ENCODE measurements at regions not wholly inside any gene's neighbourhood (a gene's known extent, or its start where the extent isn't known, plus 50 kb on each side); places are given as distances from the start of the nearest gene placed in this dataset.

DNA sequence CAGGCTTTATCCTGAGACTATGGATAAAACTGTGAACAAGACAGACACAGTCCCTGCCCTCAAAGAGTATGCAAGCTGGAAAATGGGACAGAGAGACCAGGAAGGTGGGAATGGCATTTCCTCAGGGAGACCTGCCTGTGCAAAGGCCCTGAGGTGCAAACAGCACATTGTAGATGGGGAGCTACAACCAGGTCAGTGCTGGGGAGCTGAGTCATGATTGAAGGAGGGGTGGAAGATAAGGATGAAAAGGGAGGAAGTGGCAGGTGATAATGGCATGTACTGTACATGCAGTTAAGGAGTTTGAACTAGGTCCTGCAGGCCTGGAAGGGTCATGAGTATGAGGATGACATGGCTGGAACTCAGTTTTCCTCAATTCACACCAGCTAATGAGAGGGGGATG lies 75.5 kb upstream of the BOD1 start:
- no peak for DNase-seq

DNA sequence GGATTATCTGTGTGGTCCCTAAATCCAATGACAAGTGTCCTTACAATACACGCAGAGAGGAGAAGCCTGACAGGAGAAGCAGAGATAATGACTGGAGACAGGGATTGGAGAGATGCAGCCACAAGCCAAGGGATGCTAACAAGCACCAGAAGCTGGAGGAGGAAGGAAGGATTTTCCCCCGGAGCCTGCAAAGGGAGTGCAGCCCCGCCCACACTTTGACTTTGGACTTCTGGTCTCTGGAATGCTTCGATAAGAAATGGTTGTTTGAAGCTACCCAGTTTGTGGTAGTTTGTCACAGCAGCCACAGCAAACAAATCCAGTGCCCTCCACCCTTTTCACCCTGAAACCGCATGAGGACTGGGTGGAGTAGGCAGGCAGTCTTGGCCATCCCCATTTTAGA lies 77.2 kb upstream of the BOD1 start:
- no peak for DNase-seq

DNA sequence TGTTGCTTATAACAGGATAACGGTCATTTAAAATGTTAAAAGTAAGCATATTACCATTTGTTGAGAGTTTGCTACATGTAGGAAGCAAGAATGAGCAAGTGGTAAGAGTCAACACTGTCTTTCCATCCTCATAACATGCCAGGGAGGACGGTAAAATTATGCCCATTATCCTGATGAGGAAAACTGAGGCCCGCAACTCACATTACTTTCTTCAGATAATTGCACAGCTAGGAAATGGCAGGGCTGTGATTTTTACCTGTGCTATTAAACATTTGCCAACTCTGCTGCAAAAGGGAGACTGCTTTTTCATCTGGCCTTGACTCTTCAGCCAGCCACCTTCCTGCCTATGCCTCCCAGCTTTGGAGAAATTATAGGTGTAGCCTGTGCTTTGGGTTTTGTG lies 79.8 kb upstream of the BOD1 start:
- DNase-seq: no peak

DNA sequence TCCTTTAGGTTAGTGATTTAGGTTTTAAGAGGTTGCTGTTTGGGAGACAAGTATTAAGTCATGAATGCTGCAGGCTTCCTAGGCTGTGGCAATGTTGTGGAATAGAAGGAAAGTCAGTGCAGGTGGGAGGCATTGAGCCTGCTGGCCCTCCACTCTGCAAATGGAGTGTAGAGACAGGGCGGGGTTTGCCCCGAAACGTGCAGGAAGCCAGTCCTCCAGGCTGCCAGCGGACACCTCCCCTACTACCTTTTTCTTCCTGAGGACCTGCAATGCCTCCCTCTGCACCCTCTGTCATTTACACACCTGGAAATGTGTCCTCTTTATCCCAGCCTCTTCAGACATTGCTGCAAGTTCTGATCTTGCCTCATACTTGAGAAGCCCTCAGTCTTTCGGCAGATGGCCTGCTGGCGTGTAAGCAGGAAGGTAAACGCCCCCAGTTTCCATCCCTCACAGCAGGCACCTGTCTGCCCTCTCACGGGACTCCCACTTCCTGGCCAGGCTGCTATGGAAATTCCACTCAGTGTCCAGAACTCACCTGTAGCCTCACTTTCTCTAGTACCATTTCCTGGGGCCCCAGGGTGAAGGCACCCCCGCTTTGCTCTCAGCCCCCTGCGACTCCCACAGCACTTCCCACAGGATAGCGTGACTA lies 81.6 kb upstream of the BOD1 start:
- DNase-seq: no peak

DNA sequence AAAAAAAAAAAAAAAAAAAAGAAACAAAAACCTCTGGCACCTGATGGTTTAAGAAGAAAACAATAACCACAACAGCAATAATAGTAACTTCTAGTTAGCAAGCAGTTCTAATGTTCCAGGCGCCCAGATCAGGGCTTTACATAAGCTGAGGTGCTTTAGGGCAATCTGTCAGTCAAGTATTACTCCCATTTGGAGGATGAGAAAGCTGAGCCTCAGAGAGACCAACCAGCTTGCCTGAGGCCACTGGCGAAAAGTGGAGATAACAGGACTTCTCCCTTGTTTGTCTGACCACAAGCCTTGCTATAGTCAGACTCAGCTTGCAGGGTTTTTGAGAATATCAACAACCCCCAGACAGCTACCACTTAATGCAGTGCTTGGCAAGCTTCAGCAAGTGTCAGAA lies 83.5 kb upstream of the BOD1 start:
- DNase-seq: no peak

DNA sequence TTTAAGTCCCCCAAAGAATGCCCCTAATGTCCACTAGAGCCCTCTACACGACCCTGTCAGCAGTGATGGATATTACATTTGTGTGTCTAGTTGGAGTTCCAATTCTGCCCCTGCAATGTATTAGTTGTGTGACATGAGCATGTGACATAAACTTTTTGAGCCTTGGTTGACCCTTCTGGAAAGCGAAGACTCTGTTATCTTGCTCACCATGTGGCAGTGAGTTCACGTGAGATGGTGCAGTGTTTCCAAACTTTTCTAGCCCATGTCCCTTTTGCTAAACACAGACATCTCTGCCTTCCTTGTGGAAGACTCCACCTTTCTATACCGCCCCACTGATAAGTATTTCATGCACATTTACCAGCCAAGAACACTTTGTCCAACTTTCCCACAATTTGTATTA lies 87.0 kb upstream of the BOD1 start:
- no peak for DNase-seq

DNA sequence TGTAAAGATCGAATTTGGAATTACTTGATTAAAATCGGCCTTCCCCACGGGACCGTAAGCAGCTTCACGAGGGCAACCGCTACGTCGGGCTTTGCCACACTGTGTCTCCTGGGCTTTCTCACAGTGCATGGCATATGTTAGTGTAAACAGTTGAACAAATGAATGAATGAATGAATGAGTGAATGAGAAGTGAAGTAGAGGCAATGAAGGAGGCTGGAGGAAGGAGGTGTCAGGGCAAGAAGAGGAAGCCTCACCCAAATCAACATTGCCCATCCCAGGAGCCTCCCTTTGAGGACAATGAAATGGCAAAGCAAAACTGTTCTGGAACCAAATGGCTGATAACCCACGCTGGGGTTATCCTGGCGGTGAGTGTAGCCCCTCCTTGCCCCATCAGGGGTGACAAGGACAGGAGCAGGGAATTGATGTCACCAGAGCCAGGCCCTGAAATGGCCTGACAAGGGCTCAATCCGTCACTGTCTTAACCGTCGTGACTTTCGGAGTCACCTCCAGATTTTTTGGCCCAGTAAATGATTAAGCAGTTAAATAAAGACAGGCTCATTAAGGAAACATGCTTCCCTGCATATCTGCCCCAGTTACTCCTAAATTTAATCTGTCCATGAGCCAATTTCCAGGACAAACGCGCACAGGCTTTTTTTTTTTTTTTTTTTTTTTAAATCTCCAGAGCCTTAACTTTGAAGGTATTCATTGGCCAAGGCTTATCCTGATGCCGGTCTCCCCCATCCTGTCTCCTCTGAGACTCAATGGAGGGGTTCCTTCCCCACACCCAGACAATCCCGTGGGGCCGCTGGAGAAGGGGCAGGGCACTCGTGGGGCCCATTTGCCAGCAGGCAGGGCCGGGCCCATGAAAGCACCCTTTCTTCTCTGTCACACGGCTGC lies 88.4 kb upstream of the BOD1 start:
- no peak for DNase-seq

DNA sequence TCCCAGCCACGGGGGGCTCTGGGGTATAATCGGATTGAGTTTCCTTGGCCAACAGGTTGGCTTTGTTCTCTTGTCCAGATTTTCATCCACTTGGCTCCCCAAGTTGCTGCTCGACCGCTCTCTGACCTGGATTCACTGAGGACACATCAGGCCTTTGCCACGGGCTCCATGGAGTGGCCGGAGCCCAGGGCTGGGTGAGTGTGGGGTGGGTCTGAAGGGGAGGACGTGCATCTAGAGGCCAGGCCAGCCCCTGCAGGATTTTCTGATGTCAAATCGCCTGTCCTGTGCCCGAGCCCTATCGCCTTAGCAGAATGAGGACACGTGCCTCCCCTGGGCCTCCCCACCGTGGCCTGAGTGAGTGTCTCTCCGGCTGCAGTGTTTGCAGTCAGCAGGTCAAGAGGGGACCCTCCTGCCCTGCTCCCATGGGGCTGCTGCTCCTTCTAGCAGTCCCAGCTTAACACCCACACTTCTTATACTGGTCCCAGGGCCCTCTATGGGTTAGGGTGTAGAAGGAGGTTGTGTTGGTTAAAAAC lies 89.1 kb upstream of the BOD1 start:
- DNase-seq: no peak

DNA sequence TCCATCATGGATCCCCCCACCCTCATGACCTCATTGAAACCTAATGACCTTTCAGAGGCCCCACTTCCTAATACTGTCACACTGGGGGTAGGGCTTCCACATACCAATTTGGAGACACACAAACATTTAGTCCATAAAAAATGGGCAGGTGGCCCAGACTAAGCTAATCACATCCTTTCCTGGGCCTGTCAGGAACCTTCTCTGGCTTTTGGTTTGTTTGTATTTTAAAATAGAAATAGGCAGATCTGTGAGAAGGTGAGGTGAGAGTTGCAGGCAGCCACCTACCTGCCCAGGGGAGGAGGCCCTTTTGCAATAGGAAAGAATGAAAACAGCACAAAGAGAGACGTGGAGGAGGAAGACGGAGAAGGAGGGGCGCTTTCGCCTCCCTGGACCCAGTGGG lies 90.2 kb upstream of the BOD1 start:
- no peak for DNase-seq

DNA sequence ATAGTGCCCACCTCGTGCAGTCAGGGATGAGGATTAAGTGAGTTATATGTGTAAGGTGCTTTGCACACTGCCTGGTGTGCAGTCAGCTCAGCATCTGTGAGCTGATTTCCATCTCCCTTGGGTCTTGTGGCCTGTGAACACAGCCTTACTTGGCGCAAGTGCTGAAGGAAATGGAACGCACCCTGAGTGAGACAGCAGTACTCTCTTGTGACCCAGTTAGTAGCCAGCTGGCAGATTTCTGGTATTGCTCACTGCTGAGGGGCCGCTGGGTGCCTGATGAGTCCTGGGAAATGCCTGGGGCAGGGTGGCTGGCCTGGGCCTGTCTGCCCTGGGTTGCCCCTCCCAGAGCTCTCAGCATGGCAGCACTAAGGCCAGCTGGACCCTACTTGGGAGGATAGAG lies 90.9 kb upstream of the BOD1 start:
- no peak for DNase-seq

DNA sequence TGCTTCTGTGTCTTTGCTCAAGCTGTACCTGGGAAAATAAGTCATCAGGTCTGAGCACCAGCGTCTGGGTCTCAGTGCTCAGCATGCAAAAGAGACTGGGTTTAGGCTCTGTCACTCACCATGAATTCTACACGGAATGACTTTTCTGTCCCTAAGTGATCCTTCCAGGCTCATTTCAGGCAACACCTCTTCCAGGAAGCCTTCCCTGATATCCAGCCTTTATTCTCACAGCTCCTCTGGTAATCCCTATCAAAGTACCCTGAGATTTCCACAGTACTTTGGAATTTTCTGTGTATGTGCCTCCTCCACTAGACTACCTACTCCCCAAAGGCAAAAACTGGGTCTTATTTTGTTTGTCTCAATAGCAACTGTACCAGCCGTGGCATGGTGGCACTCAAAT lies 92.7 kb upstream of the BOD1 start:
- no peak for DNase-seq

DNA sequence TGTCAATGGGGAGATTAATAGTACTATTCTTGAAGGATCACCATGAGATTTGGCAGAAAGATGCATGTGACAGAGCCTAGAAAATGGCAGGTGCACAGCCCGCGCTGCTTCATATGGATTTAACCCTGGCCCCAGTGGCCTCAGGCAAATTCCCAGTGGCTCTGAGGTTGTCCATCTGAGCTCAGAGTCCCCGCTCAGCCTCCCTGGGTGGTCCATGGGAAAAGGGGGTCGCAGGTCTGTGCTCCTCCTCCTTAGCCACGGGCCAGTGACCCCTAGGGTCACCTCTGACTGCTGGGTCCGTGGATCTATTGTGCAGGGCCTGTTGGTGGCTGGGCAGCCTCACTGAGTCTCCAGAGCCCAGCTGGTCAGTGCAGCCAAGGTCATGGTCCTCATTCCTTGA lies 93.3 kb upstream of the BOD1 start:
- DNase-seq: no peak

DNA sequence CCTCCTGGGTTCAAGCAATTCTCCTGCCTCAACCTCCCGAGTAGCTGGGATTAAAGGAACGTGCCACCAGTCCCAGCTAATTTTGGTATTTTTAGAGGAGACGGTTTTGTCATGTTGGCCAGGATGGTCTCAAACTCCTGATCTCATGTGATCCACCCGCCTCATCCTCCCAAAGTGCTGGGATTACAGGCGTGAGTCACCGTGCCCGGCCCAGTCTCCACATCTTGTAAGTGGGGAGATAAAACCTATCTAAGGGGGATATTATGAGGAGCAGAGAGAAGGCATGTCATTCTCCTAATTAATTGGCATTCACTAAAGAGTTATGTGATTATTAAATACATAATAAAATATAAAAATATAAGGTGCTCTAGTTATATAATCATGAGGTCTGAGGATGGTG lies 94.1 kb upstream of the BOD1 start:
- no peak for DNase-seq

DNA sequence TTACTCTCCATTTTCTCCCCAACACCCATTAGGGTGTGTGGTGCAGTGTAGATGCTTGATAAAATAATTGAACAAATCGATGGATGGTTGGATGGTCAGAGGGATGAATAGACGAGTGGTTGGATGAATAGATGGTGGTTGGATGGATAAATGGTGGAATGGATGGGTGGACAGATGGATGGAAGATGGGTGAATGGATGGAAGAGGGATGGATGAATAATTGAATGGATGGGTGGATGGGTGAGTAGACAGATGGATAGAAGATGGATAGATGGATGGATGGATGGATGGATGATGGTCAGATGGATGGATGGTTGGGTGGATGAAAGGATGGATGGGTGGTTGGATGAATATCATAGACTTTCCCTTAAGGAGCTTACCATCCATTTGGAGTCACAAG lies 95.0 kb upstream of the BOD1 start:
- DNase-seq: no peak

DNA sequence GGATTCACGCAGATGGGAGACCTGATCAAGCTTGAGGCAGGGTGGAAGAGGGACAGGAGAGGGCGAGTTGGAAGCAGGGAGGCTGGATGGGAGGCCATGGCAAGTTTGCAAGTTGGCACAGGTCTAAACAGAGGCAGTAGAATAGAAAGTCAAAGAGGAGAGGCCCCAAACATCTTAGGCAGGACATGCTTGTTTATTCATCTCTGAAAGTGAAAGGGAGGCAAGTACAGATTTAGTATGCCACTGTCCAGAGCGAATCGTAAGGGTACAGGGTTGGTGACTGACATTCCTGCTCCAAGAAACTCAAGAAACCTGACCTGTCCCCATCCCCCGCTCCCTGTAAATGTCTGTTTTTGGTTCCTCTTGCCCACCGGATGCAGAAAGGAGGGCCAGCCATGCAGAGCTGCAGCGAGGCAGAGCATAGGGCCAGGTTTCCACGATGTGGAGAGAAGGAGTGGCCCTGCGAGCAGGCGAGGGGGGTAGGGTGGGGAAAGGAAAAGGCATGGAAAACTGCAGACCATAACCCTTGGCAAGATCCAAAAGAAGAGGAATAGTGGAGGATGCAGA lies 96.2 kb upstream of the BOD1 start:
- no peak for DNase-seq

DNA sequence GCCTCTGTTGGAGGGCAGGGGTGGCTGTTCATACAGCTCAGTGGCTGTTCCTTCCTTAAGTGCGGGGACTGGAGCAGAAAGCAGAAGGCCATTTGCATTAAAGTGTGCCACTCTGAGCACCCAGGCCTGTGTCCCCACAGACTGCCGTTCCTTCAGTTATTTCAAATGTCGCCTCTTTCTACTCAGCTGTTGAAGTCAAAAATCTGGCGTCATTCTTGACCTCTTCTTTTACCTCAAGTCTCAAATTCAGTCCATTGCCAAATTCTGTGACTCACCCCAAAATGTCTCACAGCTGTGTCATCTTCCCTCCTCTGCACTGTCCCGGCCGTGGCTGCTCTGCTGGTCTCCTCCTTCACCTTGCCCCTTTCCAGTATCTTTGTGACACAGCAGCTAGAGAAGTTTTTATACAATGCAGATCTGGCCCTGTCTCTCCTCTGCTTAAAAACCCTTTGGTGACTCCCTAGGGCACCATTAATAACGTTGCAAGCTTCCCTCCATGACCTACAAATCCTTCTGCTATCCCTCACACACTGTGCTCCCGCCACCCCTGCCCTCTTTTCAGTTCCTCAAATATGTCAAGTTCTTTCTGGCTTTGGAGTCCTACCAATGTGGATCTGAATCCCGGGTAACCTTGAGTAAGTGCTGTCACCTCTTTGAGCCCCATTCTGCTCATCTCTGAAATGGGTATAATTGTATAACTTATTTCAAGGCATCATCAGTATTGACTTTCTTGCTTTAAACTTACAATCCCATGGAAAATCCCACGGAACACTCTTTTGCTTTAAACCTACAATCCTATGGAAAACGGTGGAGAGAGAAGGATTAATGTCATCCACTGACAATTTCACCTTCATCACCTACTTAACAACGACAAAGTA lies 98.3 kb upstream of the BOD1 start:
- DNase-seq: peak; percentile 76

DNA sequence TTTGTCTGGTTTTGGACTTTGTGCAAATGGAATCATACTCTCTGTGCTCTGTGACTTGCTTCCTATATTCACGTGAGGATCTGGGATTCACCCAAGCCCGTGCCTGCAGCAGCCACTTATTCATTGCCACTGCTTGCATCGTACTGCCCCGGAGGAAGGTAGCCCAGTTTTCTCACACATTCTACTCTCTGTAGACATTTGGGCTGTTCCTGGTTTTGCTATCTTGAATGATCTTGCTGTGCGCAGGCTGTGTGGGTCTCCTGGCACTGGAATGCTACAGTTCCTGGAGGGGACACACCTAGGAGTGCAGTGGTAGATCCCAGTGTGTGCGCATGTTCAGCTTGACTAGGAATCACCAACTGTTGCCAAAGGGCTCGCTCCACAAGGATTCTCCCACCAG lies 99.2 kb upstream of the BOD1 start:
- DNase-seq: no peak

DNA sequence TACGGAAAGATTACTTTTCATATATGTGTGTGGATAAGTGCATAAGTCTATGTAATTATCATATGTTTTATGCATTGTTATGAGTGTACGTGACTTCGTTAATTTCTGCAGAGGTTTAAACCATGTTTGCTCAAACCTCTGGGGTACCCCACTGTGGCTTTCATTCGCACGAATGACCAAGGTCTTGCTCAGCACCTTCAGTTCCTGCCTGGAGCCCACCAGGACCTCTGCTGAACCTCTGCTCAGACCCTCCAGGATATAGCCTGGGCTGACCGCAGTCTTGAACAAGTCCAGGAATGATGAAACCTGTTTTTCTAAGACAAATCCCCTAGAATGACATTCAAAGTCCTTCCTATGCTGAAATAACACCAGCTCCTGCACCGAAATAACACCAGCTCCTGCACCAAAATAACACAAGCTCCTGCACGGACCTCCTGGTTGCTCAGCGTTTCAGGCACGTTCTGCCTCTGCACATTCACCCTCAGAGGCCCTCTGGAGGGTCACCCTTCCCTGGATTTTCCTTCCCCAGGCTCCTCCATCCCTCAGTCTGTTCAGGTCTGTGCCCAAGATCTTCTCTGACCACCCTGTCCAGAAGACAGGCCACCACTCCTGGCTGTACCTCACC lies 99.7 kb upstream of the BOD1 start:
- DNase-seq: no peak

DNA sequence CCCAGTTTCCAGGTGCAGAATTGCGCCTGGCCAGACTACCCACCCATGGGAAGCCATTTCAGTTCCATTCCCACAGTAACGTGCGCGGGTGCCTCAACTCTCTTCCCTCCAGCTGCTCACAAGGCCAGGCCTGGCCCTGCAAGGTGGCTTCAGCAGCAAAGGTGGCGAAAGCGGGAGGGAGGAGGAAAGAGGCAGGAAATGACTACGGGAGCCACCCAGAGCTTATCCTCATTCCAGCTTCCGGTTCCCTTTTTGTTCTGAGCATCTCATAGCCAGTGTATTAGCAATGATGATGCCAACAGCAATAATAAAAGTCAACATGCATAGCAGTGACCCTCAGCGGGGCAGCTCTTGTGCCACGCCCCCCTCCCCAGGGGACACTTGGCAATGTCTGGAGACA lies 101.5 kb upstream of the BOD1 start:
- no peak for DNase-seq

DNA sequence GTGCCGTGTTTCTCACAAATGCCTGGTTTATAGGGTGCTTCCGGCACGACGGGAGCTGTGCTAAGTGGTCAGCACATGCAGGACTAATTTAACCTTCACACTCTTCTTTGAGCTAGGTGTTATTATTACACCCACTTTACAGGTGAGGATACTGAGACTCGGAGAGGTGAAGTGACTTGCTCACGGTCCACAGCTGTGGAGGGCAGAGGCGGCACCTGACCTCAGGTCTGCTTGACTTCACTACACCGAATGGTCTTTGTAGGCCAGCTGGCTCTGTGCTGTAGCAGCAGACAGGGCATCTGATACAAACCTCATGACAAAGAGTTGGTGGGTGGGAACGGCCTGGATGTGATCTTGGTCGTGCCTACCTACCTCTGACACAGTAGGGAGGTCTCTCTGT lies 102.0 kb upstream of the BOD1 start:
- DNase-seq: no peak

DNA sequence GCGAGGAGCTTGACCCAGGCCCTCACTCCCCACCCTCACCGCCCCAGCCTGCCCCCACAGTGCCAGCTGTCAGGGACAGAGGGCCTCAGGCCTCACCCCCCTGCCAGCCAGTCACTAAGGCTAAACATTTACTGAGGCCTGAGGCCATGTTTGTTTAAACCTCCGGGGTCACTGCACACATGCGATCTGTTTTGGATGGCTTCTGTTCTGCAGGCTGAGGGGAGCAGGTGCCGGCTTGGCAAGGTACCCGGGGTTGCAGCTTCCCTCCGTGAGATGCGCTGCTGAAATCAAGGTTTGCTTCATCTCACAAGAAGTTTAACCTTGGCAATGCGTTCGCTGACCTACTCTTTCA lies 103.3 kb upstream of the BOD1 start:
- no peak for DNase-seq

DNA sequence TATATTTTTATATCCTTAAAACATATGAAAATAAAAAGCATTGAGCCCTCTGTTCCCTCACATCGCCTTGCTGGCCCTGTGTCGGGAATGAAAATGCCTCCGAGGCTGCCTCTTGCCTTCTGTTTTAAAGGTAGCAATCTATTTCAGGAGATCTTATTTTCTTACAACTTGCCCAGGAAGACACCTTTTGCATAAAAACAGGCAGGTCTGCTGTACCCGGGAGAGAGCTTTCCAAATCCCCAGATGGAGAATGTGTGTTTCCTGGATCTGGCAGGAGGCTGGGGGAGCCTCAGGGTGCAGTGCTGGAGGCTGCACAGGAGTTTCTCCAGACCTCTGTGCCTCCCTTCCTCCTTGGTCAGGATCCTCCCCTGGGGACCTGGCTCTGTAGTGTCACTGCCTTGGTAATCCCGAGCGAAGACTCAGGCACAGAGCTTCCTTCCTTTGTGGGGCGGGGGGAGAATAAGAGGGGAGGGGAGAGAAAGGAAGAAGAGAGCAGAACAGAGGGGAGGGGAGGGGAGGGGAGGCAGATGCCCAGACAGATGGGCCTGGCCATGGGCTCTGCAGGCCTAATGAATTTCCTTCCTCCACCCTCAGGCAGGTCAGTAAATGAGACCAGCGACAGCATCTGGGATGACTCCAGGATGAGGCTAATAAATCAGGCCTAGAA lies 104.0 kb upstream of the BOD1 start:
- DNase-seq: no peak
